Upper lobe of left lung (tissue), 4 donors: ENCODE measurements at regions not wholly inside any gene's neighbourhood (a gene's known extent, or its start where the extent isn't known, plus 50 kb on each side); places are given as distances from the start of the nearest gene placed in this dataset.

Source experiments
- CTCF ChIP-seq, 6 experiments: fragments of 450-650 bp in 4 of 6; fragments of 200-600 bp in 2 of 6; sonication (generic) in 2 of 6; IDR thresholded peaks; one replicate each; pipeline ENCODE4 v1.5.1; 2016 to 2019; ENCODE audit warnings: antibody characterized with exemption in 6 of 6
- POLR2AphosphoS5 ChIP-seq, 2 donors: sonication (generic); formaldehyde crosslinking; IDR thresholded peaks; one replicate each; pipeline ENCODE4 v1.5.1; 2017; ENCODE audit warnings: antibody characterized with exemption in 2 of 2

GRCh38 chr15:35630985-35631384, 85.0 kb upstream of the DPH6 start:
- no peak for TF ChIP-seq CTCF (IDR thresholded peaks at IDR 0.05)
- TF ChIP-seq POLR2AphosphoS5 (IDR thresholded peaks at IDR 0.05) = no peak
